SK-N-DZ (cell line): ENCODE measurements at regions not wholly inside any gene's neighbourhood (a gene's known extent, or its start where the extent isn't known, plus 50 kb on each side); places are given as distances from the start of the nearest gene placed in this dataset.
"Not testable (repeated sequence)": the region's sequence is repeated elsewhere in the genome, so short reads cannot be mapped to it uniquely, and the experiment has no call there.

Experiments
- DNase-seq: peaks from one replicate; pipeline ENCODE4 v3.0.0-alpha.2; 2015; ENCODE audit warnings: low spot score

GRCh38 chr5:138647794-138648410, 72.7 kb upstream of the HSPA9 start:
- no peak for DNase-seq

GRCh38 chr5:138647261-138647788, 72.1 kb upstream of the HSPA9 start:
- no peak for DNase-seq

- peak; percentile 34 for DNase-seq
Measured at GRCh38 chr5:138646671-138647070, 71.5 kb upstream of the HSPA9 start.

- peak; percentile 68 for DNase-seq
Measured at GRCh38 chr5:138645778-138646575, 70.8 kb upstream of the HSPA9 start.

- DNase-seq = no peak
Measured at GRCh38 chr5:138643040-138643791, 68.0 kb upstream of the HSPA9 start.

- peak; percentile 80 for DNase-seq
Measured at GRCh38 chr5:138641547-138642298, 66.5 kb upstream of the HSPA9 start.

- DNase-seq = no peak
Measured at GRCh38 chr5:138640646-138641254, 65.5 kb upstream of the HSPA9 start.

GRCh38 chr5:138640138-138640537, 64.9 kb upstream of the HSPA9 start:
- no peak for DNase-seq

GRCh38 chr5:138639326-138639725, 64.1 kb upstream of the HSPA9 start:
- DNase-seq = no peak

GRCh38 chr5:138637256-138637655, 62.1 kb upstream of the HSPA9 start:
- DNase-seq = no peak

- DNase-seq = no peak
Measured at GRCh38 chr5:138636398-138636944, 61.3 kb upstream of the HSPA9 start.

- DNase-seq = no peak
Measured at GRCh38 chr5:138635708-138636107, 60.5 kb upstream of the HSPA9 start.

GRCh38 chr5:138635265-138635664, 60.1 kb upstream of the HSPA9 start:
- no peak for DNase-seq

- not testable (repeated sequence) for DNase-seq
Measured at GRCh38 chr5:138634804-138635203, 59.6 kb upstream of the HSPA9 start.

- peak; percentile 81 for DNase-seq
Measured at GRCh38 chr5:138632900-138633489, 57.8 kb upstream of the HSPA9 start.

GRCh38 chr5:138631096-138631928, 56.1 kb upstream of the HSPA9 start:
- no peak for DNase-seq

GRCh38 chr5:138629392-138629791, 54.2 kb upstream of the HSPA9 start:
- DNase-seq = no peak

- no peak for DNase-seq
Measured at GRCh38 chr5:138626333-138626944, 51.2 kb upstream of the HSPA9 start.

- DNase-seq = no peak
Measured at GRCh38 chr5:138625134-138625533, 49.9 kb upstream of the HSPA9 start.
